MM.1S (cell line): ENCODE measurements at regions not wholly inside any gene's neighbourhood (a gene's known extent, or its start where the extent isn't known, plus 50 kb on each side); places are given as distances from the start of the nearest gene placed in this dataset.

Experiments
- EZH2 ChIP-seq: fragments of 300-600 bp; sonication (generic); optimal IDR thresholded peaks from 2 replicates; pipeline ENCODE3; 2017; ENCODE audit warnings: low read depth, mild to moderate bottlenecking, antibody characterized with exemption, low read length, mixed read lengths
- EZH2phosphoT487 ChIP-seq: fragments of 300-600 bp; sonication (generic); IDR thresholded peaks from 2 replicates; pipeline ENCODE4 v1.6.1; 2018; ENCODE audit warnings: antibody characterized with exemption, low read length
- TF ChIP-seq, protein P1 (sequence below): fragments of 300-600 bp; sonication (generic); IDR thresholded peaks from 2 replicates; pipeline ENCODE4 v1.5.1; 2016; ENCODE audit warnings: antibody characterized with exemption, low read length, mixed read lengths

DNA sequence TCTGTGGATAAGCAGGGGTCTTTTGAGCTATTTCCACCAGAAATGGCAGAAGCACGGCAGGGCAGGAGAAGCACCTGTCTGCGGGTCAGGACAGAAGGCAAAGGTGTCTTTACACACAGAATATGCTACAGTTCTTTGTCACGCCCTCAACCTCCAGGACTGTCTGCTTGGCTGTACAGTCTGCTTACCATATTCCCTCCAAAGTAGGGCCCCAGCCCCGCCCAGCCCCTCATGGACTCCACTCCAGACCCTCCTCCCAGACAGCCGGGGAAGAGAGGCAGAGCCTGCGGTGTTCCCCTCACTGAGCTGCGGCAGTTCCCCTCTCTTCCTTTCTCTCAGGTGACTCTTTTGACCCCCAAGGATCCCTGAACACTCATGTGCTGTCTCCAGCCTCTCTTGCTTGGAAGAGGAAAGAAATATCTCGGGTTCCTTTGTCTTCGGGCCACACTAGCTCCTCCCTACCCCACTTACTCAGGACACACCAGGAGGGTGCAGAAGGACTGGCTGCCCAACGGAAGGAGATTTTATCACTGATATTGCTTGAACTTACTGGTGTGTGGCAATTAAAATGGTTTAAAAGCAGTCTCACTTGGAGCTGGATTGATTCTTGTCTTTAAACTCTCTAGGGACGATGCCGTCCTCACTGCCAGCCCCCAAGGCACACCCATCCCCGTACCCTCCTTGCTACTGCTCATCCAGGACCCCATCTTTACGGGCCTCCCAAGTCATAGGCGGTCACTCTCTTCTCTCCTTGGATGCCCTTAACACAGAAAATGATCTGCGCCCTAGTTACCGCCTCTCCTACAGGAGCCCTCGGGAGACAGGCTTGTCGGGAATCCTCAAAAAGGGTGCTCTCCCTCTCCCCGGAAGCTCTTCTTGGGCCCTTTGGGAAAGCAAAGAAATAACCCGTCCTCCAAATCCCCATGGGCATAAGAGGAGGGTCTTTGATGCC is 169.7 kb downstream of the TOMM20 start:
- TF ChIP-seq, protein P1, sequence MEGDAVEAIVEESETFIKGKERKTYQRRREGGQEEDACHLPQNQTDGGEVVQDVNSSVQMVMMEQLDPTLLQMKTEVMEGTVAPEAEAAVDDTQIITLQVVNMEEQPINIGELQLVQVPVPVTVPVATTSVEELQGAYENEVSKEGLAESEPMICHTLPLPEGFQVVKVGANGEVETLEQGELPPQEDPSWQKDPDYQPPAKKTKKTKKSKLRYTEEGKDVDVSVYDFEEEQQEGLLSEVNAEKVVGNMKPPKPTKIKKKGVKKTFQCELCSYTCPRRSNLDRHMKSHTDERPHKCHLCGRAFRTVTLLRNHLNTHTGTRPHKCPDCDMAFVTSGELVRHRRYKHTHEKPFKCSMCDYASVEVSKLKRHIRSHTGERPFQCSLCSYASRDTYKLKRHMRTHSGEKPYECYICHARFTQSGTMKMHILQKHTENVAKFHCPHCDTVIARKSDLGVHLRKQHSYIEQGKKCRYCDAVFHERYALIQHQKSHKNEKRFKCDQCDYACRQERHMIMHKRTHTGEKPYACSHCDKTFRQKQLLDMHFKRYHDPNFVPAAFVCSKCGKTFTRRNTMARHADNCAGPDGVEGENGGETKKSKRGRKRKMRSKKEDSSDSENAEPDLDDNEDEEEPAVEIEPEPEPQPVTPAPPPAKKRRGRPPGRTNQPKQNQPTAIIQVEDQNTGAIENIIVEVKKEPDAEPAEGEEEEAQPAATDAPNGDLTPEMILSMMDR: no peak
- no peak for TF ChIP-seq EZH2
- TF ChIP-seq EZH2phosphoT487: no peak
